GM21515 (cell line): ENCODE measurements at regions not wholly inside any gene's neighbourhood (a gene's known extent, or its start where the extent isn't known, plus 50 kb on each side); places are given as distances from the start of the nearest gene placed in this dataset.

Experiments used
- ATAC-seq: cut with Tn5 transposase; IDR thresholded peaks from one replicate; pipeline ENCODE4 v1.9.1; 2021; ENCODE audit not compliant: unreplicated experiment

DNA sequence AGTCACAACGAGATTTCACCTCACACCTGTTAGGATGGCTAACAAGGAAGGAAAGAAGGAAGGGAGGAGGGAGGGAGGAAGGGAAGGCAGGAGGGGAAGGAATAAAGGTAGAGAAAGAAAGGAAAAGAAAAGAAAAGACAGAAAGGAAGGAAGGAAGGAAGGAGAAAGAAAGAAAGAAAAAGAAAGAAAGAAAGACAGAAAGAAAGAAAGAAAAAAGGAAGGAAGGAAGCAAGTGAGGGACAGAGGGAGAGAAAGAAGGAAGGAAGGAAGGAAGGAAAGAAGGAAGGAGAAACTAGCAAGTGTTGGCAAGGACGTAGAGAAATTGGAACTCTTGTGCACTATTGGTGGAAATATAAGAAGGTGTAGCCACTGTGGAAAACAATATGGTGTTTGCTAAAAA, 52.2 kb downstream of the CCDC185 start:
- ATAC-seq = no peak

- no peak for ATAC-seq
These were observed 60.7 kb downstream of the CCDC185 start for GRCh38 chr1:223453902-223454301.

- ATAC-seq = no peak
These were observed 61.7 kb downstream of the CCDC185 start for GRCh38 chr1:223454959-223455358.

DNA sequence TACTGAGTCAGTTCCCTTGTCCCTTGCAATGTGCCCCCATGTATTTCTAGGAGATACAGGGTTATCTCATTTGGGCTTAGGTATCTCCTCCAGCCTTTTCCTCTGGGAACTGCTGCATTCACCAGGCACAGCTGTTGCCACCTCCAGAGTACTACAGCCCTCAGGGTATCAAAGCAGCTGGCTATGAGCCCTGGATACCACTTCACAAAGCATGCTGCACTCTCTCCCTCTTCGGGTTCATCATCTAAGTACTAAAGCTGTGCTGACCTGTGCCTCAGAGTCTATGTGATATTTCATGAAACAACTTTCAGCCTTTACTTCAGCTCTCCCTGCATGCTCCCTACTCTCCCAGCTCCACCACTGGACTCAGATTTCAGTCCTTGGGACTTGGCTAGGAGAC, 62.3 kb downstream of the CCDC185 start:
- no peak for ATAC-seq

GRCh38 chr1:223456747-223457146, 63.5 kb downstream of the CCDC185 start:
- no peak for ATAC-seq

DNA sequence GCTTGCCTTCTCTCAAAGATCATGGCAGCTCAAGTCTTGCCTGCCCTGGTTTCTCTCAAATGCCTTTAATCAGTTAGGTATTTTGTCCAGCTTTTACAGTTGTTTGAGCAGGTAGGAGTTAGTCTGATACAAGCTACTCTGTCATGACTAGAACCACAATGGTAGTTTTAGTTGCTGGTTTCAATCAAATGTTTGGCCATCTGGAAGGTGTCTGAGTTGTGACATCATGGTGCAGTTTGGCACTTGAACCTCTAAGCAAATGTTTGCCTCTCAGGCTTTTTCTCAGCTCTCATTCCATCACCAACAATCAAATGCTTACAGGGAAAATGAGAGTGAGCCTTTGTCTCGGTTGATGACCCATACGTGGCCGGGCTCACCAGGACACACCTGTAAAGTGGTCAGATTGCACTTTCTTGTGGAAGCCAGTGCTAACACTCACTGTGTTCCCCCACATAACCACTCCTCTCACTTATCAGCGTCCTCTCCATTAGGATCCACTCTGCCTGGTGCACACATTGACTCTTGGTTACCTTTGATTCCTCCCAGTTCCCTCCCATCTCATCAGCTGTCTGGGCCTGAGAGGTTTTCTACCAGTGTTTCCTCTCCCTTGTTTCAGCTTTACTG, 67.5 kb downstream of the CCDC185 start:
- ATAC-seq = no peak

- no peak for ATAC-seq
These were observed 68.9 kb downstream of the CCDC185 start for GRCh38 chr1:223462047-223462630.

DNA sequence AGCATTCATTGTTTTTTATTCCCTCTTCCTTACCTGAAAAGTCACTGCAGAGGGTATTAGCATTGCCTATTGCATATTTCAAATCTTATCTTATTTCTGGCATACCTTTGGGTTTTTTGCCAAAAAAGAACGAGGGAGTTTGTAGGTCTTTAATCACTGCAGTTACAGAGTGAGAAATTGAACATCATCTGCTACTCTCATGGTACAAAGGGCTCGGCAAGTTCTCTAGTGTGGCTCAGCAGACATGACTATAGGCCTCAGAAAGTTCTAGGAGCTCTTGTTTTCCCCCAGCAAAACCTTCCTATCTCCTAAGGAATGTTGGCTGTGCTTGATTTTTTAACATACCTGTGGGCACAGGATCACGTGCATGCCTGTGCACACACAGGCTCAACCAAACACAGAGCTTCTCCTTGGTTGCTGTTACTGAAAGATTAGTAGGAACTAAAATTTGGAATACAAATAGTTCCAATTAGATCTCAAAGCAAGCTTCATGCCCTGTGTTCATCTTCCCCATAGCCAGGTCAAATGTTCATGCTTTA, 69.7 kb downstream of the CCDC185 start:
- no peak for ATAC-seq

GRCh38 chr1:223466151-223466550, 72.9 kb downstream of the CCDC185 start:
- ATAC-seq = no peak

DNA sequence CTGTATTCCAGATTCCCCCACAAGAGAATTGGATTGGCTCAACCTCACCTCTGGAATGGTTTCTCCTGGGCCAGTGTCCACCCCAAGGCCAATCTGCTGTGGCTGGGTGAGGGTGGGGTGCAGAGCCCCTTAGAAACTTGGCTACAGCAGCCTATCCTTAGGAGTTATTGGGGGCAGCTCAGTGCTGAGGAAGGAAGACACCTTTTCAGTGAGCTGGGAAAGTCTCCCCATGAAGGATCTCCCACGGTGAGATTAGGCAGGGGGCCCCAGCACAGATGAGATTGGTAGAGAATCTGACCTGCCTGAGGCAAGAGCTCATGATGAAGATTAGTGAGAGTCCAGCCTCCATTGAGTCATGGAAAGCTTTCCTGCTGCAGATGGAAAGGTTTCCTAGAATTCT, 78.4 kb downstream of the CCDC185 start:
- no peak for ATAC-seq

- ATAC-seq = no peak
These were observed 78.8 kb downstream of the CCDC185 start for GRCh38 chr1:223472057-223472456.

GRCh38 chr1:223473601-223474344, 80.6 kb downstream of the CCDC185 start:
- no peak for ATAC-seq

DNA sequence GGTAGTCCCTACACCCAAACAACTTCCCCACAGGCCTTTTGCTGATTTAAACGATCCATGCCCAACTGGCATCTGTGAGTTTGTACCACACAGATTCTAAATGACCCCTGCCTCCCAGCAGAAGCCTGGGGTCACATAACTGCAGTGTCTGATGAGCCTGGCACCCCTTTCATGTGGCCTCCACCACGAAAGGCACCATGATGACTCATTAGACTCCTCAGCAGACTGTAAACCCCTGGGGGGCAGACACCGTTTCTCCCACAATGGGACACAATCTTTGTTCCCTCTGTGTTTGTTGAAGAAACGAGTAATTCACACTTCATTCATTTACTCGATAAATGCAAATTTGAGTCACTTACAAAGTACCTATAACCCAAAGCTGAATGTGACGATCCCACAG, 81.6 kb downstream of the CCDC185 start:
- ATAC-seq = no peak

DNA sequence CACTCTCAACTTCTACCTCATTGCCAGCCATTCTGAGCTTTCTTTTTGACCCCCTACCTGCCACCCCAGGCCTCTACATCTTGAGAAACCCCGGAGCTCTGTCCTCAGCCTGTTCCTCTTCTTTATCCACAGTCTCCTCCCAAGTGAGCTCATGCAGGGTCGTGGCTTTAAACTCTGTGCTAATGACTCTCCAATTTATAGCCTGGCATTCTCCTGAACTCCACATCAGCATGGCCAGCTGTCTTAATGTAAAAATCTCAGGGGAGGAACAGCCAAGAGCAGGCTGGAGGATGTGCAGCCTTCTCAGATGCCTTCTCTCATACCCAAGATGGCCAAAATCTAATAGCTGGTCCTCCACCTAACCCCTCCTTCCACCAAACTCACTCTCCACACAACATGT, 84.2 kb downstream of the CCDC185 start:
- ATAC-seq = no peak

- no peak for ATAC-seq
These were observed 85.4 kb downstream of the CCDC185 start for GRCh38 chr1:223478606-223479005.

- no peak for ATAC-seq
These were observed 86.0 kb downstream of the CCDC185 start for GRCh38 chr1:223479261-223479660.

GRCh38 chr1:223479718-223480425, 86.7 kb downstream of the CCDC185 start:
- no peak for ATAC-seq

DNA sequence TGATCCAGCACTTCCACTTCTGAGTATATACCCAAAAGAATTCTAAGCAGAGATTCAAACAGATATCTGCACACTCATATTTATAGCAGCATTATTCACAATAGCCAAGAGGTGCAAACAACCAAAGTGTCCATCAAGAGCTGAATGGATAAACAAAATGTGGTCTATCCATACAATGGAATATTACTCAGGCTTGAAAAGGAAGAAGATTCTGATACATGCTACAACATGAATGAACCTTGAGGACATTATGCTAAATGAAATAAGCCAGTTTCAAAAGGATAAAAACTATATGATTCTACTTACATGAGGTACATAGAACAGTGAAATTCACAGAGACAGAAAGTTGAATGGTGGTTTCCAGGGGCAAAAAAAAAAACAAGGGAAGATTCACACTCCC, 88.9 kb downstream of the CCDC185 start:
- no peak for ATAC-seq

DNA sequence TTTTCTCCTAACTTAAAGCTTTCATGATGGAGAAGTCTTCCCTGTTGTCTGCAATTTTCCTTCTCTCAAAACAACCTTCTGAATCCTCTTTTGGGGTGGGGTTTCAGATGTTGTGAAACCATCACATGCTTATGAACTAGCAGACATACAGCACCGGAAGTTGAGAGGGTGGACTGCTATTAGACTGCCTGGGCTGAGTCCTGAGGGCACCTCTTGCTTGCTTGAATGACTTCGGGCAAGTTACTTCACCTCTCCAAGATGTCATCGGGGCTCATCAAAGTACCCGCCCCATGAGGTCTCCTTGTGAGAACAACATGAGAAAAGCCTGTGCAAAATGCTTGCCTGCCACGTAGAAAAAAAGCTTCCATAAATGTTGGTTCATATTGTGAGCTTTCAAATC, 89.6 kb downstream of the CCDC185 start:
- ATAC-seq = peak; percentile 84

GRCh38 chr1:223483511-223483910, 90.3 kb downstream of the CCDC185 start:
- no peak for ATAC-seq

- no peak for ATAC-seq
These were observed 93.2 kb downstream of the CCDC185 start for GRCh38 chr1:223486366-223486765.
